GM19372 (cell line): ENCODE measurements at regions not wholly inside any gene's neighbourhood (a gene's known extent, or its start where the extent isn't known, plus 50 kb on each side); places are given as distances from the start of the nearest gene placed in this dataset.
A peak's percentile ranks its signal among the peaks of the same experiment; 100 is the strongest.
"Not testable (repeated sequence)": the region's sequence is repeated elsewhere in the genome, so short reads cannot be mapped to it uniquely, and the experiment has no call there.

Experiments used
- ATAC-seq: cut with Tn5 transposase; IDR thresholded peaks from one replicate; pipeline ENCODE4 v1.9.1; 2021; ENCODE audit warnings: mild to moderate bottlenecking, low read depth, moderate library complexity; ENCODE audit not compliant: unreplicated experiment

DNA sequence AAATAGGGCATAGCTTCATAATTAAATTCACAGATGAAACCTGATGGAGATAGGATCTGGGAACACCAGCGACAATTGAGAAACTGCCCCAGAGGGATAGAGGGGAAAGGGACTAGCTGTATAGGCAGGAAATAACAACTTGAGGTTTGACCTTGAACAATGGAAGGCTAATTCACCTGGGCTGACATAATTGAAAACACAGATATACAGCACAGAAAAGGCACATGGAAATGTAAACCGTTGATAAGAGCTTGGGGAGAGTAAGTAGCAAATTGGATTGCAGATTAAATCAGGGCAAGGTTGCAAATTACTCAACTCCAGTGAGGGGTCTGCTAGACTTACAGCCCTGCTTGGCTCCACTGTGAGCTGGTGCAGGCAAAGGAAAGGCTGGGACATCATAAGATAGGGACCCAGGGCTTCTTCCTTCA, 246.7 kb downstream of the DLEU7 start:
- ATAC-seq, result no peak

- no peak for ATAC-seq
Observed at GRCh38 chr13:50598338-50598737, 245.2 kb downstream of the DLEU7 start.

GRCh38 chr13:50599046-50599445, 244.4 kb downstream of the DLEU7 start:
- no peak for ATAC-seq

DNA sequence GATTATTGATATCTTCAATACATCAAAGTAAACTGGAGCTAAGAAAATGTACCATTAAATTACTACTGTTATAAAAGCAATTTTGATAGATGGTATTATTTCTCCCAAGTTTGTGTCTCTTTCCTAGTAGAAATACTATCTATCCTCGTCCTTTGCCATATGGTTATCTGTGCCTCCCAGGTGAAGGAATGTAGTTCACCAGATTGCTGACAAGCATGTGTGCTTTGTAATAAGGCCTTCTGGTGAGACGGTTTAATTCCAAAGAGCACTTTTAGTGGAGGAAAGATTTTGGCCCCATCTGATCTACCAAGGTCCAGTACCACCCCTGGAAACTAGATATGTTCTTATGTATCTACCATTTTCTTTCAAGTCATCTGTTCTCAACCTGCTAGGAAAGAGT, 243.6 kb downstream of the DLEU7 start:
- ATAC-seq, result no peak

DNA sequence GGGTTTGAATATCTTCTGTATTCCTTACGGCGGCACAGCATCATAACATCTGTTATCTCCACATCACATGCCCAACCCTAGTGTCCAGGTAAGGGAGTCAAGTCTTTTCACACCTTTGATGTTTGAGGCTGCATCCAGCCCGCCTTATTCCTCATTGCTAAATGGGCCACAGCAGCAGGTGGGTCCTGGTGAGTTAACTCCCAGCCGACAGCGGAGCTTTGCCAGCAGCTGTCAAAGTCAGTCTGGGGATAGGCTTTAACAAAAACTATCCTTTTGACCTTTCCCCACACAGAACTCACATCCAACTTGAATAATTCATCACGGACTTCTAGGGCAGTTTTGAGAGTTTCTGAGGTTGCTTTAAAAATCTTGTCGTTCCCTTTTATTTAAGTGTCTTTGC, 235.1 kb downstream of the DLEU7 start:
- ATAC-seq, result no peak

DNA sequence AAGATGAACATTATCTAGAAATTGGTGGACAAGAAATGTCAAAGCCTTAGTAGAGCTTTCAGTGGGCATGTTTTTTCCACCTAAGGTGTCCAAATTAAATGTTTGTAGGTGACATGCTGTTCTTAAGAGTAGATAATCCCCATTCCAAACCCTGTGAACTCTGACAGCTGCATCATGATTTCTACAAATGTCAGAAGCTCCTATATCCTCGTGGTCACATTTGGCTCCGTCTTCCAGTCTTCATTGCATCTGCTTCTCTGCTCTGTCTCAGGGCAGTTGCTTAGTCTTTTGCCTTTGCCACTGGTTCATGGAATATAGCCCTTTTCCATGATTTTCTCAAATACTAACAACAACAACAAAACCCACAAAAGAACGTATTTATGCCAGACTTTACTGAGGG, 234.5 kb downstream of the DLEU7 start:
- no peak for ATAC-seq

- no peak for ATAC-seq
Observed at GRCh38 chr13:50610238-50610637, 233.3 kb downstream of the DLEU7 start.

DNA sequence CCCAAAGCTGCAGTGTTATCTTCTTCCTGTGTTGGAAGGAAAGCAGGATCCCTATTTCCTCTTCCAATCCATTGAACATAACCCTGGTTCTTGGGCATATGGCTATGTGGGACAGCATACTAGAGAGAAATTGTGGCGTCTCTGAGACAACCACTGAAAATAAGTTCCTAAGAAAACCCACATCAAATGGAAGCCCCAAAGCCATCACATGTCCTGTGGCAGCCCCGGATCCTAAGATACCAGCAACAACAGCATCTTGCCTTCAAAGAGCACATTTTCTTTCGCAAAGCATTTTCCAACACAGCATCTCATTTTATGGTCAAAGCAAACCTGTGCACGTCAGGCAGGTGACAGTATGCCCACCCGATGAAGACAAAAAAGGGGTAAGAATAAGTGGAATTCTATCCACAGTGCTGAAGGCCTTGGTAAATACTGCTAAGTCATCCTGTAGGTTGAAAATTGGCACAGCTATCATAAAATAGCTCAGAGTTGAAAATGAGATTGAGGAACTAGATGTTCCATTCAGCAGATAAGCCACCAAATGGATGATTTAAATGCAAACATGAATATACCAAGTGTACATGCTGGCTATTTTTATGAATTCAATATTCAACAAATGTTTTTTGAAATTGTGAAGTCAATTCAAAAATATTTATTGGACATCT, 232.2 kb downstream of the DLEU7 start:
- ATAC-seq, result no peak

- ATAC-seq, result no peak
Observed at GRCh38 chr13:50612717-50613116, 230.8 kb downstream of the DLEU7 start.

- no peak for ATAC-seq
Observed at GRCh38 chr13:50613356-50613831, 230.1 kb downstream of the DLEU7 start.

DNA sequence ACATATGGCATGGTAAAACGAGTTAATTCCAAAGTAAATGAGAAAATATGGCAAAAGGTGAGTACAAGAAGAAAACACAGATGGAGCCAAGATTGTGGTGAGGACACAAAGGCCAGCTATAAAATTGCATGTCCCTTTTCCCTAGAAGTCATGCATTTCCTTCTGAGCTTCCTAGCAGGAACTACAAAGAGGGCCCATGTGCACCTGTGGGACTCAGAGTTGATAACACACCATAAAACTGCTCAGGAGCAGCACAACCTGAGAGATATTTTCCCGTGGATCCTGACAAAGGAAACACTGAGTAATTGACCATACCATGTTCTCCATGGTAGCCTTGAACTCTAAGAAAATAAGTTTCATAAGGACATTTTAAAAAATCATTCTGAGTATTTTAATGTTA, 228.3 kb downstream of the DLEU7 start:
- no peak for ATAC-seq

DNA sequence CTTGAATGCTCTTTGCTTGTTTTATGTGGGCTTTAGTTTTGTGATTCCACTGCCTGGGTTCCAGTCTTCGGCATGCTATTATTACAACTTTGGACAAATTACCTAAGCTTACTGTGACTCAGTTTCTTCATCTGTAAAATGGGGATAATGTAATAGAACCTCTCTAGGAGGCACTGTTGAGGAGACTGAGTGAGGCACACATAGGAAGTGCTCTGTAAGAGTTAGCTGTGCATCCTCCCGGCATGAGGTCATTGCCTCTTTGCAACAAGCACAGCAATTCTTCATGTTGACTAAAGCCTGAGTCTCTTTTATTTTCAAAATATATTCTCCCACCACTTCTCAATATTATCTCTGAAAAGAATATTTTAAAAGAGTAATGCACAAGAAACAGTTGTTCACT, 227.4 kb downstream of the DLEU7 start:
- no peak for ATAC-seq

DNA sequence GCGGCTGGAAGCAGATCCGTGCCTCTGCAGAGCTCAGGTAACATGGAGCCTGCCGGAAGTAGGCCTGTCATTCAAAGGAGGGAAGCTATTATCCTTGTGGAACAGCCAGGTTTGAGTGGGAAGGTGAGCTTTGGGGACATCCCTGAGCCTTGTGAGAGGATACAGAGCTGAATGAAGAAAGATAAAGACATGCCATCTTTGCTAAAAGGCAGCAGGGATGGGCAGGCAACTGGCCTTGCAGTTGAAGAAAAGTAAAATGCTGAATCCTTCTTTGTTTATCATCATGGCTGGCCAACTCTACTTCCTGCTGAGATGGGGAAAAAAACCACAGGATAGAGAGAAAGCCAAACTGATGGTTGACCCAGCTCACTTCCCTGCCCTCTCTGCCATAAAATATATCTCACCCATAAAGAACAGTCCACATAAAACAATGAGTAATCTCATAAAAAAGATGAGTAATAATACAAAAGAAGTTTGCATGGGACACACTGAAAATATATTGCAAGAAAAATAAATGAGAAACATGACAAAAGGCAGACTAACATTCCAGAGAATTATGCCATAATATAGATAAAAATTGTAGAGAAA, 226.3 kb downstream of the DLEU7 start:
- no peak for ATAC-seq

- no peak for ATAC-seq
Observed at GRCh38 chr13:50618206-50618605, 225.3 kb downstream of the DLEU7 start.

DNA sequence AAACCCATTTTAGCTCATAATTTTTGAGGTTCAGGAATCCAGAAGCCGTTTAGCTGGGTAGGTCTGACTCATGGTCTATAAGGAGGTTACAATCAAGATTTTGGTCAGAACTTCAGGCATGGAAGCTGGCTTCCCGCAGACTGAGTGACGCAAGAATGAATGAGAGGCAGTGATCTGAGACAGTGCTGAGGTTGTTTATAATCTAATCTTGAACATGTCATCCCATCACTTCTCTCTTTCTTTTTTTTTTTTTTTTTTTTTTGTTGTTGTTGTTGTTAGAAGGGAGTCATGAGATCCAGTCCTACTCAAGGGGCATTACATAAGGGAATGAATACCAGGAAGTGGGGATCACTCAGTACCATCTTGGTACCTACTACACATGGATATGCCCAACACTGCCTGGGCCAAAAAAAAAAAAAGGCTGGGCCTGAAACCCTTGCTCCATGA, 217.4 kb downstream of the DLEU7 start:
- no peak for ATAC-seq

DNA sequence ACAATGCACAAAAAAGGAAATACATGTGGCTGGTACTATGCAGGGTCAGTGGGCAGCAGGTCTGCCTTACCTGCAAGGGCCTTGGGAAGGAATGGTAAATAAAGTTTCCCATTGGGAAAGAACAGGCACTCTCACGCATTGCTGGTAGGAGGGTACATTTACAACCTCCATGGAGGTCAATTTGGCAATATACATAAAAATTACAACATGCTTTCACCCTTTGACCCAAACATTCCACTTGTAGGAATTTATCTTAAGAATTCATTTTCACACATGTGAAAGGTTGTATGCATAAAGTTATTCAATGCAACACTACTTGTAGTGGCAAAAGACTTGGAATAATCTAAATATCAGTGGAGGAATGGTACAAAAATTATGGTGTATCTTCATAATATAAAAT, 216.4 kb downstream of the DLEU7 start:
- ATAC-seq, result no peak

- not testable (repeated sequence) for ATAC-seq
Observed at GRCh38 chr13:50628512-50628911, 215.0 kb downstream of the DLEU7 start.

GRCh38 chr13:50629497-50629896, 214.0 kb downstream of the DLEU7 start:
- no peak for ATAC-seq

DNA sequence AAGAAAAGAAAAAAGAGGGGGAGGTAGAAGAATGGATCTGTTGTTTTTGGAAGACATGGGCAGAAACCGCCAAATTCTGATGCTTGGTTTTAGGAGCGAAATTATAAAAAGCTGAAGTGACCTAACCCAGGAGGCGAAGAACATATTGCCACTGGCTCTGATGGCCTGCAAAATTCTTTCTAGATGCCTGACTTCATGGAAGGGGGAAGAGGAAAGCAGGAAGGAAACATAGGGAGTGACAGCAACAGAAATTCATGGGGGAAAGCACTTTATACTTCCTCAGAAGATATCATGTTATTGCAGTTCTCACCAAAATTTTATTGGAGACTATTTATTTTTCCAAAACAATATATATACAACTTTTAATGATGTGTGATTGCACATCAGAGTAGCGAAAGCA, 213.5 kb downstream of the DLEU7 start:
- no peak for ATAC-seq

GRCh38 chr13:50631041-50631440, 212.5 kb downstream of the DLEU7 start:
- ATAC-seq, result no peak

- ATAC-seq, result no peak
Observed at GRCh38 chr13:50634339-50634738, 209.2 kb downstream of the DLEU7 start.

- peak; percentile 68 for ATAC-seq
Observed at GRCh38 chr13:50635504-50635903, 208.0 kb downstream of the DLEU7 start.
